K562 (cell line): ENCODE measurements at regions not wholly inside any gene's neighbourhood (a gene's known extent, or its start where the extent isn't known, plus 50 kb on each side); places are given as distances from the start of the nearest gene placed in this dataset.

ENCODE experiments used
- ATAC-seq: fragments of 200-7000 bp; cut with Tn5 transposase; 3 replicates; pipeline ENCODE4 v1.9.1; 2020; ENCODE audit warnings: moderate library complexity
- BruUV-seq: library from RNA; stranded (reverse); fragments of 400-500 nt; replicated peaks from 2 replicates; lab custom pipeline; 2021; lab: Mats Ljungman, UMichigan
- CTCF ChIA-PET: fragments of 300-600 bp; formaldehyde crosslinking; extraction: SDS; loops from one replicate; lab custom pipeline; 2021; ENCODE audit warnings: low intra/inter-chr PET ratio; lab: Yijun Ruan, JAX
- POLR2A ChIA-PET: fragments of 300-600, 350-650 bp; sonication (Branson Sonifier 250); formaldehyde crosslinking; extraction: SDS; loops from one replicate; lab custom pipeline; 2021; ENCODE audit warnings: antibody characterized with exemption, inconsistent platforms; lab: Yijun Ruan, JAX
- DNase-seq, 4 experiments: peaks; one replicate each; pipeline versions ENCODE4 v3.0.0 to v3.0.0-alpha.2; 2011 to 2018; ENCODE audit warnings: low spot score in 3 of 4, mixed read lengths in 3 of 4; ENCODE audit errors: extremely low read depth in 1 of 4
- FAIRE-seq: peaks from 2 replicates; lab custom pipeline; 2011; peaks lifted over from hg19 to GRCh38; lab: Jason Lieb, UNC
- H2AFZ ChIP-seq: 2 replicates; pipeline ENCODE4 v1.6.0; 2011; ENCODE audit warnings: low read depth, low read length, control low read depth, inconsistent platforms
- H3K27ac ChIP-seq: fragments of 200-600 bp; 3 replicates; pipeline ENCODE4 v1.8.0; 2011; ENCODE audit warnings: low read depth, mild to moderate bottlenecking, control low read depth, inconsistent platforms, low read length, moderate library complexity, mixed read lengths; ENCODE audit errors: extremely low read depth
- H3K27me3 ChIP-seq, 2 experiments: fragments of 300-600 bp in 1 of 2; 2 replicates in 1 of 2; 3 replicates in 1 of 2; pipeline versions ENCODE4 v1.6.0 to v1.8.0; 2011; ENCODE audit warnings: inconsistent platforms in 2 of 2, low read length in 2 of 2, mild to moderate bottlenecking in 1 of 2, mixed read lengths in 1 of 2, moderate library complexity in 1 of 2; ENCODE audit not compliant: control insufficient read depth in 2 of 2, insufficient read depth in 2 of 2
- H3K36me3 ChIP-seq: fragments of 300-600 bp; 3 replicates; pipeline ENCODE4 v1.8.0; 2011; ENCODE audit warnings: mild to moderate bottlenecking, low read length, inconsistent platforms; ENCODE audit not compliant: control insufficient read depth, insufficient read depth
- H3K4me1 ChIP-seq, 2 experiments: fragments of 200-600 bp in 1 of 2; replicated peaks in 1 of 2; 2 replicates in 1 of 2; 3 replicates in 1 of 2; pipeline versions ENCODE4 v1.5.1 to v1.8.0; 2011; ENCODE audit warnings: inconsistent platforms in 2 of 2, low read length in 2 of 2, mild to moderate bottlenecking in 1 of 2, mixed read lengths in 1 of 2, moderate library complexity in 1 of 2; ENCODE audit not compliant: control insufficient read depth in 2 of 2, insufficient read depth in 2 of 2
- H3K4me2 ChIP-seq: 2 replicates; pipeline ENCODE4 v1.6.1; 2011; ENCODE audit warnings: low read length, control low read depth, inconsistent platforms, mixed read lengths; ENCODE audit not compliant: insufficient read depth
- H3K4me3 ChIP-seq: fragments of 200-600 bp; sonication (generic), shearing (Covaris generic); 2 replicates; pipeline ENCODE4 v1.5.1; 2016; ENCODE audit warnings: control low read depth, inconsistent platforms
- H3K79me2 ChIP-seq: fragments of 200-600 bp; 3 replicates; pipeline ENCODE4 v1.8.0; 2011; ENCODE audit warnings: low read length, inconsistent platforms; ENCODE audit not compliant: control insufficient read depth, insufficient read depth
- H3K9ac ChIP-seq, 2 experiments: 2 replicates each; pipeline versions ENCODE4 v1.6.0 to v1.6.1; 2011; ENCODE audit warnings: low read depth in 2 of 2, low read length in 2 of 2, control low read depth in 1 of 2, inconsistent platforms in 1 of 2, mild to moderate bottlenecking in 1 of 2, mixed read lengths in 1 of 2; ENCODE audit not compliant: insufficient read depth in 1 of 2
- H3K9me1 ChIP-seq: one replicate; pipeline ENCODE4 v1.6.0; 2011; ENCODE audit warnings: inconsistent platforms, mild to moderate bottlenecking, low read length, moderate library complexity; ENCODE audit not compliant: control insufficient read depth, insufficient read depth
- H3K9me3 ChIP-seq: replicated peaks from 2 replicates; pipeline ENCODE4 v1.5.1; 2011; ENCODE audit warnings: low read depth, low read length, inconsistent platforms; ENCODE audit not compliant: control insufficient read depth, insufficient read depth
- H4K20me1 ChIP-seq: replicated peaks from 2 replicates; pipeline ENCODE4 v1.6.1; 2011; ENCODE audit warnings: low read length, inconsistent platforms, mixed read lengths; ENCODE audit not compliant: control insufficient read depth, insufficient read depth
- FOXA1 ChIP-seq: fragments of 450-650 bp; IDR thresholded peaks from 2 replicates; pipeline ENCODE4 v1.6.1; 2016; ENCODE audit warnings: mild to moderate bottlenecking, borderline replicate concordance
- GATAD2B ChIP-seq: fragments of 450-650 bp; IDR thresholded peaks from 2 replicates; pipeline ENCODE4 v1.6.1; 2017; ENCODE audit warnings: mild to moderate bottlenecking, borderline replicate concordance
- HOMEZ ChIP-seq: fragments of 250-450 bp; sonication (Bioruptor Pico); IDR thresholded peaks from 2 replicates; pipeline ENCODE4 v1.4.0; 2020; ENCODE audit warnings: mild to moderate bottlenecking, moderate library complexity
- NCOA4 ChIP-seq: fragments of 450-650 bp; IDR thresholded peaks from 2 replicates; pipeline ENCODE4 v1.6.1; 2018; ENCODE audit warnings: mild to moderate bottlenecking; ENCODE audit not compliant: partially characterized antibody
- NR4A1 ChIP-seq, 2 experiments: fragments of 250-450 bp in 1 of 2; fragments of 450-650 bp in 1 of 2; sonication (Bioruptor Pico) in 1 of 2; IDR thresholded peaks; 2 replicates each; pipeline versions ENCODE4 v1.4.0 to v1.6.1; 2016 to 2020; ENCODE audit warnings: mild to moderate bottlenecking in 2 of 2, missing compliant biosample characterization in 1 of 2, missing genetic modification characterization in 1 of 2, moderate library complexity in 1 of 2
- RBBP5 ChIP-seq: fragments of 200-600 bp; sonication (generic); IDR thresholded peaks from 2 replicates; pipeline ENCODE4 v1.6.1; 2012; ENCODE audit warnings: borderline replicate concordance, mild to moderate bottlenecking, low read length, control low read depth, inconsistent platforms; ENCODE audit not compliant: insufficient read depth, poor library complexity, severe bottlenecking
- STAT5B ChIP-seq: fragments of 250-450 bp; sonication (Bioruptor Pico); IDR thresholded peaks from 2 replicates; pipeline ENCODE4 v1.8.0; 2021; ENCODE audit warnings: mild to moderate bottlenecking, inconsistent platforms
- TBL1XR1 ChIP-seq, 2 experiments: IDR thresholded peaks; 2 replicates each; pipeline ENCODE4 v1.6.1; 2012; ENCODE audit warnings: improper control_type of control experiment in 2 of 2, low read length in 2 of 2, mild to moderate bottlenecking in 1 of 2
- ZNF133 ChIP-seq: fragments of 250-450 bp; sonication (Bioruptor Pico); IDR thresholded peaks from 2 replicates; pipeline ENCODE4 v1.4.0; 2020; ENCODE audit warnings: mild to moderate bottlenecking
- ZNF212 ChIP-seq: fragments of 450-650 bp; formaldehyde crosslinking; IDR thresholded peaks from 2 replicates; pipeline ENCODE4 v1.4.0; 2020; ENCODE audit warnings: mild to moderate bottlenecking
- WGBS: fragments of 100-300 bp; shearing (Covaris generic); methylation state at CpG from one replicate; pipeline ENCODE4 v1.1.6; 2016; ENCODE audit warnings: low coverage, mixed read lengths; ENCODE audit not compliant: insufficient coverage; ENCODE audit errors: missing lambda C conversion rate; 5-methylcytosine and 5-hydroxymethylcytosine counted together
- in situ Hi-C: fragments of 300-500 bp; cut with MboI; formaldehyde crosslinking; loops from 4 replicates; pipeline ENCODE4 v1.15.0; 2018; ENCODE audit warnings: inconsistent platforms, mixed read lengths
- intact Hi-C: fragments of 100-400 bp; cut with micrococcal nuclease; formaldehyde crosslinking; loops from 2 replicates; pipeline ENCODE4 v1.14.2; 2022
- TF ChIP-seq, protein P1 (sequence below): sonication (generic); formaldehyde crosslinking; IDR thresholded peaks from 2 replicates; pipeline ENCODE4 v1.8.1; 2022; ENCODE audit warnings: missing genetic modification reagents
- TF ChIP-seq, protein P2 (sequence below): fragments of 250-450 bp; sonication (Bioruptor Pico); IDR thresholded peaks from 2 replicates; pipeline ENCODE4 v1.8.0; 2021; ENCODE audit warnings: moderate library complexity, mild to moderate bottlenecking, inconsistent platforms
- TF ChIP-seq, protein P3 (sequence below), 2 experiments: fragments of 450-650 bp; IDR thresholded peaks; 2 replicates each; pipeline ENCODE4 v1.6.1; 2016

DNA sequence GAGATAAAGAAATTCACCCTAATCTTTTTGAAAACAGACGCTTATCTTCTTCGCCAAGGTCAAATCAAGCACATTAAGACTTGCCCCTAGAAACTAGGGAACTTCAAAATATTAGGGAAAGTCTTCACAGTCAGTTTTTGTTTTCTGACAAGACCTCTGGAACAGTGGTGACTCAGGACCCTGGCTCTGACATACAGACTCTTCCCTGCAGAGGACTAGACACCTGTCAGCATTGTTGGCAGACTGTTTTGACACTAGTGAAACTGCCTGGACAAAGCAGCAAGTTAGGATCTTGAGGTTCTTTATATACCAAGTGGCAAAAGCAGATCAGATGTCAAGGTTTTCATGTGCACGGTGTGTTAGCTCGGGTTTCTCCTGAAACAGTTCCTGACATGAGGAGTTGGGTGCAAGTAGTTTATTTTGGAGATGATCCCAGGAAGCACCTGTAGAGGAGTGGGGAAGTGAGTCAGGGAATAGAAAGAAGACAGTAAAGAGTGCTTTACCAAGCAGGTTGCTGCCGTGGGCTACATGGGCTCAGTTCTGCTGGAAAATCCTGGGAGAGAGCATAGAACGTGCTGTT, 182.0 kb upstream of the IRX5 start (continued):
- no peak for TF ChIP-seq ZNF212 (CRISPR knock-in tag)
- TF ChIP-seq STAT5B, result no peak
- TF ChIP-seq, protein P1, sequence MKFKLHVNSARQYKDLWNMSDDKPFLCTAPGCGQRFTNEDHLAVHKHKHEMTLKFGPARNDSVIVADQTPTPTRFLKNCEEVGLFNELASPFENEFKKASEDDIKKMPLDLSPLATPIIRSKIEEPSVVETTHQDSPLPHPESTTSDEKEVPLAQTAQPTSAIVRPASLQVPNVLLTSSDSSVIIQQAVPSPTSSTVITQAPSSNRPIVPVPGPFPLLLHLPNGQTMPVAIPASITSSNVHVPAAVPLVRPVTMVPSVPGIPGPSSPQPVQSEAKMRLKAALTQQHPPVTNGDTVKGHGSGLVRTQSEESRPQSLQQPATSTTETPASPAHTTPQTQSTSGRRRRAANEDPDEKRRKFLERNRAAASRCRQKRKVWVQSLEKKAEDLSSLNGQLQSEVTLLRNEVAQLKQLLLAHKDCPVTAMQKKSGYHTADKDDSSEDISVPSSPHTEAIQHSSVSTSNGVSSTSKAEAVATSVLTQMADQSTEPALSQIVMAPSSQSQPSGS (CRISPR knock-in tag), result no peak
- TF ChIP-seq NR4A1 (CRISPR knock-in tag; IDR thresholded peaks at IDR 0.05), result no peak
- no peak for TF ChIP-seq NR4A1 (tag; IDR thresholded peaks at IDR 0.05)
- TF ChIP-seq NCOA4, result no peak
- TF ChIP-seq TBL1XR1 (IDR thresholded peaks at IDR 0.05; ENCODE audit: low read length in 2 of 2), result no peak

DNA sequence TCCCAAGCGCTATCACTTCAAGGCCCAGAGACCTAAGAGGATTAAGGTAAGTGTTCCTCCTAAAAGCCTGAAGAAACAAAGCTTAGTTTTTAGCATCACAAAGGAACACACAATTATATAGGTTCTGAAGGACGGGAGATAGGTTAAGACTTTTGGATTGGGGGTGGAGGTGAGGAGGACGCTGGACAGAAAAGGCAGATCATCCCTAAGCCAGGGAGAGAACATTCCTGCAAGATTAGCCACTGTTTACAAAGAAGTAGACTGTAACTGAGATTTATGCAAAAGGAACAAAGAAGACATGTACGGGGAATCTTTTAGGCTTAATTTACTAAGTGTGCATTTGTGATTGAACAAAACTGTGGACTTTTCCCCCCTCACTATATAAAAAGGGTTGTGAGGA, 184.1 kb upstream of the IRX5 start:
- no peak overlapping the region for H3K4me3 ChIP-seq
- no peaks in the 10 kb centered on the region; a peak in 1 of 5 replicates for H3K27me3 ChIP-seq
- H3K9me3 ChIP-seq, result no peaks in the 10 kb centered on the region
- H3K79me2 ChIP-seq, result no peaks in the 10 kb centered on the region
- H3K9me1 ChIP-seq, result peaks cover 2% of the 10 kb centered on the region
- ATAC-seq (no peak), FAIRE-seq (no peak), DNase-seq (no peak)
- H3K27ac ChIP-seq, result no peak overlapping the region
- H3K9ac ChIP-seq, result no peak overlapping the region
- intact Hi-C loops (no loop called here), in situ Hi-C loops (no loop called here)
- WGBS, result 4% methylated on average over 4 of the region's 4 CpGs
- no peaks in the 10 kb centered on the region for H3K36me3 ChIP-seq
- ChIA-PET POLR2A (no interaction called here), CTCF (no interaction called here)
- no peak overlapping the region for H3K4me2 ChIP-seq
- H3K4me1 ChIP-seq, result no peaks in the 10 kb centered on the region
- H2AFZ ChIP-seq, result no peak overlapping the region
- no peaks in the 10 kb centered on the region for H4K20me1 ChIP-seq
- BruUV-seq, result no TSS peak
- TF ChIP-seq FOXA1, result no peak
- no peak for TF ChIP-seq GATAD2B
- no peak for TF ChIP-seq RBBP5
- TF ChIP-seq, protein P2, sequence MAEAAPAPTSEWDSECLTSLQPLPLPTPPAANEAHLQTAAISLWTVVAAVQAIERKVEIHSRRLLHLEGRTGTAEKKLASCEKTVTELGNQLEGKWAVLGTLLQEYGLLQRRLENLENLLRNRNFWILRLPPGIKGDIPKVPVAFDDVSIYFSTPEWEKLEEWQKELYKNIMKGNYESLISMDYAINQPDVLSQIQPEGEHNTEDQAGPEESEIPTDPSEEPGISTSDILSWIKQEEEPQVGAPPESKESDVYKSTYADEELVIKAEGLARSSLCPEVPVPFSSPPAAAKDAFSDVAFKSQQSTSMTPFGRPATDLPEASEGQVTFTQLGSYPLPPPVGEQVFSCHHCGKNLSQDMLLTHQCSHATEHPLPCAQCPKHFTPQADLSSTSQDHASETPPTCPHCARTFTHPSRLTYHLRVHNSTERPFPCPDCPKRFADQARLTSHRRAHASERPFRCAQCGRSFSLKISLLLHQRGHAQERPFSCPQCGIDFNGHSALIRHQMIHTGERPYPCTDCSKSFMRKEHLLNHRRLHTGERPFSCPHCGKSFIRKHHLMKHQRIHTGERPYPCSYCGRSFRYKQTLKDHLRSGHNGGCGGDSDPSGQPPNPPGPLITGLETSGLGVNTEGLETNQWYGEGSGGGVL (CRISPR knock-in tag), result no peak
- TF ChIP-seq, protein P3, sequence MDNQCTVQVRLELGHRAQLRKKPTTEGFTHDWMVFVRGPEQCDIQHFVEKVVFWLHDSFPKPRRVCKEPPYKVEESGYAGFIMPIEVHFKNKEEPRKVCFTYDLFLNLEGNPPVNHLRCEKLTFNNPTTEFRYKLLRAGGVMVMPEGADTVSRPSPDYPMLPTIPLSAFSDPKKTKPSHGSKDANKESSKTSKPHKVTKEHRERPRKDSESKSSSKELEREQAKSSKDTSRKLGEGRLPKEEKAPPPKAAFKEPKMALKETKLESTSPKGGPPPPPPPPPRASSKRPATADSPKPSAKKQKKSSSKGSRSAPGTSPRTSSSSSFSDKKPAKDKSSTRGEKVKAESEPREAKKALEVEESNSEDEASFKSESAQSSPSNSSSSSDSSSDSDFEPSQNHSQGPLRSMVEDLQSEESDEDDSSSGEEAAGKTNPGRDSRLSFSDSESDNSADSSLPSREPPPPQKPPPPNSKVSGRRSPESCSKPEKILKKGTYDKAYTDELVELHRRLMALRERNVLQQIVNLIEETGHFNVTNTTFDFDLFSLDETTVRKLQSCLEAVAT (IDR thresholded peaks at IDR 0.05), result no peak
- no peak for TF ChIP-seq HOMEZ (CRISPR knock-in tag)
- no peak for TF ChIP-seq ZNF133 (CRISPR knock-in tag)
